ENCODE measurements at regions not wholly inside any gene's neighbourhood (a gene's known extent, or its start where the extent isn't known, plus 50 kb on each side); places are given as distances from the start of the nearest gene placed in this dataset.

- no peak for TF ChIP-seq CTCF (conservative IDR thresholded peaks at IDR 0.05 in 1 of 2, IDR thresholded peaks at IDR 0.05 in 1 of 2; ENCODE audit: extremely low read depth in 1 of 2, insufficient read depth in 1 of 2, low read depth in 1 of 2, low read length in 2 of 2)
- no peak for TF ChIP-seq EZH2 (IDR thresholded peaks at IDR 0.05; ENCODE audit: borderline replicate concordance, low read length)
These were observed 201.9 kb upstream of the MAP3K7 start for GRCh38 chr6:90788781-90789180.

Measured in mammary epithelial cell (primary cell).